WTC11 (cell line): ENCODE measurements at regions not wholly inside any gene's neighbourhood (a gene's known extent, or its start where the extent isn't known, plus 50 kb on each side); places are given as distances from the start of the nearest gene placed in this dataset.

ENCODE experiments used
- ATAC-seq: fragments of 200-7000 bp; cut with Tn5 transposase; 2 replicates; pipeline ENCODE4 v1.10.0; 2021; ENCODE audit warnings: mild to moderate bottlenecking, moderate library complexity
- CTCF ChIA-PET: fragments of 300-600 bp; sonication (Branson Sonifier 250); formaldehyde crosslinking; loops from one replicate; lab custom pipeline; 2021; ENCODE audit warnings: antibody characterized with exemption; lab: Charles Lee
- POLR2A ChIA-PET: fragments of 350-600 bp; sonication (Branson Sonifier 250); formaldehyde crosslinking; loops from one replicate; lab custom pipeline; 2021; ENCODE audit warnings: antibody characterized with exemption; lab: Charles Lee
- DNase-seq: peaks from one replicate; pipeline ENCODE4 v3.0.0; 2021; ENCODE audit warnings: low spot score
- H3K27ac Mint-ChIP-seq: 2 replicates; pipeline ENCODE4 v1.8.0; 2021; ENCODE audit warnings: mixed read lengths
- H3K27me3 Mint-ChIP-seq: 2 replicates; pipeline ENCODE4 v1.8.0; 2021; ENCODE audit warnings: low read depth, mild to moderate bottlenecking, moderate library complexity, mixed read lengths
- H3K36me3 Mint-ChIP-seq: 2 replicates; pipeline ENCODE4 v1.8.0; 2021; ENCODE audit warnings: mixed read lengths
- H3K4me1 Mint-ChIP-seq: 2 replicates; pipeline ENCODE4 v1.8.0; 2022; ENCODE audit warnings: mixed read lengths
- H3K4me3 Mint-ChIP-seq: 2 replicates; pipeline ENCODE4 v1.8.0; 2021; ENCODE audit warnings: mild to moderate bottlenecking, moderate library complexity, mixed read lengths
- H3K9me3 Mint-ChIP-seq: 2 replicates; pipeline ENCODE4 v1.8.0; 2021; ENCODE audit warnings: mixed read lengths
- AR ChIP-seq: fragments of 250-450 bp; sonication (Bioruptor Pico); IDR thresholded peaks from 2 replicates; pipeline ENCODE4 v1.9.0; 2021; ENCODE audit warnings: mild to moderate bottlenecking
- ATF2 ChIP-seq: sonication (generic); formaldehyde crosslinking; IDR thresholded peaks from 2 replicates; pipeline ENCODE4 v1.8.1; 2022; ENCODE audit warnings: low read depth, missing genetic modification reagents, borderline replicate concordance
- CREM ChIP-seq: sonication (generic); formaldehyde crosslinking; IDR thresholded peaks from 2 replicates; pipeline ENCODE4 v1.8.1; 2022; ENCODE audit warnings: mild to moderate bottlenecking, missing genetic modification reagents, moderate library complexity
- E2F1 ChIP-seq: sonication (generic); formaldehyde crosslinking; IDR thresholded peaks from 2 replicates; pipeline ENCODE4 v1.8.0; 2022; ENCODE audit warnings: mild to moderate bottlenecking, missing genetic modification reagents
- E2F4 ChIP-seq: sonication (generic); formaldehyde crosslinking; IDR thresholded peaks from 2 replicates; pipeline ENCODE4 v1.8.1; 2022; ENCODE audit warnings: low read depth, mild to moderate bottlenecking, moderate library complexity, missing genetic modification reagents, borderline replicate concordance
- ERG ChIP-seq: fragments of 250-450 bp; sonication (Bioruptor Pico); IDR thresholded peaks from 2 replicates; pipeline ENCODE4 v1.8.0; 2021; ENCODE audit warnings: mild to moderate bottlenecking
- FOXJ3 ChIP-seq: sonication (generic); formaldehyde crosslinking; IDR thresholded peaks from 2 replicates; pipeline ENCODE4 v1.9.0; 2021; ENCODE audit warnings: missing genetic modification reagents, mild to moderate bottlenecking, borderline replicate concordance
- HMGXB4 ChIP-seq: sonication (generic); formaldehyde crosslinking; IDR thresholded peaks from 2 replicates; pipeline ENCODE4 v1.8.1; 2023; ENCODE audit warnings: mild to moderate bottlenecking, moderate library complexity, missing genetic modification reagents
- TCF7 ChIP-seq: sonication (generic); formaldehyde crosslinking; IDR thresholded peaks from 2 replicates; pipeline ENCODE4 v1.8.0; 2022; ENCODE audit warnings: mild to moderate bottlenecking, low read depth, missing genetic modification reagents, moderate library complexity
- TEAD1 ChIP-seq: sonication (generic); formaldehyde crosslinking; IDR thresholded peaks from 2 replicates; pipeline ENCODE4 v1.8.0; 2022; ENCODE audit warnings: mild to moderate bottlenecking, missing genetic modification reagents
- USF1 ChIP-seq: sonication (generic); formaldehyde crosslinking; IDR thresholded peaks from 2 replicates; pipeline ENCODE4 v1.8.0; 2022; ENCODE audit warnings: mild to moderate bottlenecking, missing genetic modification reagents
- ZNF263 ChIP-seq: sonication (generic); formaldehyde crosslinking; IDR thresholded peaks from 2 replicates; pipeline ENCODE4 v1.8.1; 2022; ENCODE audit warnings: low read depth, mild to moderate bottlenecking, moderate library complexity, missing genetic modification reagents
- ZNF532 ChIP-seq: fragments of 250-450 bp; sonication (Bioruptor Pico); IDR thresholded peaks from 2 replicates; pipeline ENCODE4 v1.9.0; 2021; ENCODE audit warnings: mild to moderate bottlenecking, borderline replicate concordance
- ZSCAN18 ChIP-seq: fragments of 250-450 bp; sonication (Bioruptor Pico); IDR thresholded peaks from 2 replicates; pipeline ENCODE4 v2.1.2; 2022; ENCODE audit warnings: mild to moderate bottlenecking, moderate library complexity

- TF ChIP-seq AR (CRISPR knock-in tag) = no peak
- TF ChIP-seq CREM (CRISPR knock-in tag) = no peak
- TF ChIP-seq ZNF532 (CRISPR knock-in tag) = no peak
- no peak for TF ChIP-seq TEAD1 (CRISPR knock-in tag)
- no peak for TF ChIP-seq FOXJ3
These were observed 72.3 kb downstream of the MDH1 start (continued) for GRCh38 chr2:63661076-63661475.

GRCh38 chr2:63662028-63662804 is 73.5 kb downstream of the MDH1 start:
- CTCF ChIA-PET = no interaction called here
- ATAC-seq (no peak), DNase-seq (no peak)
- Mint-ChIP-seq H3K27me3 (no peaks in the 10 kb centered on the region), H3K27ac (no peak overlapping the region), H3K4me3 (no peak overlapping the region), H3K36me3 (no peaks in the 10 kb centered on the region), H3K4me1 (peaks cover 18% of the 10 kb centered on the region), H3K9me3 (peaks cover 14% of the 10 kb centered on the region)
- POLR2A ChIA-PET = interaction anchor here (1.0 kb wide), 1 partner anchor 23 kb away, joined by 3 read pairs; no protein-coding TSS in a partner anchor
- TF ChIP-seq E2F1 (CRISPR knock-in tag) = no peak
- TF ChIP-seq ERG (CRISPR knock-in tag) = no peak
- no peak for TF ChIP-seq E2F4
- no peak for TF ChIP-seq TCF7 (CRISPR knock-in tag)
- TF ChIP-seq HMGXB4 = no peak
- TF ChIP-seq ZSCAN18 (CRISPR knock-in tag) = no peak
- TF ChIP-seq ZNF263 (CRISPR knock-in tag) = no peak
- no peak for TF ChIP-seq USF1 (CRISPR knock-in tag)
- TF ChIP-seq ATF2 (CRISPR knock-in tag) = no peak
